Right ventricle myocardium superior (tissue), 1 donor: ENCODE measurements at regions not wholly inside any gene's neighbourhood (a gene's known extent, or its start where the extent isn't known, plus 50 kb on each side); places are given as distances from the start of the nearest gene placed in this dataset.
"Not testable (repeated sequence)": the region's sequence is repeated elsewhere in the genome, so short reads cannot be mapped to it uniquely, and the experiment has no call there.

Experiments used
- ATAC-seq: fragments of 200-7000 bp; cut with Tn5 transposase; one replicate; pipeline ENCODE4 v1.9.1; 2020; ENCODE audit warnings: mild to moderate bottlenecking; ENCODE audit not compliant: poor library complexity
- DNase-seq: peaks from one replicate; pipeline ENCODE4 v3.0.0-alpha.2; 2020
- intact Hi-C: fragments of 100-400 bp; cut with DNase I; formaldehyde crosslinking; loops from one replicate; pipeline ENCODE4 v1.11.2; 2022
- donor health status: DM: no; HTN: yes; CAD: no; lungs with severe emphysema.

DNA sequence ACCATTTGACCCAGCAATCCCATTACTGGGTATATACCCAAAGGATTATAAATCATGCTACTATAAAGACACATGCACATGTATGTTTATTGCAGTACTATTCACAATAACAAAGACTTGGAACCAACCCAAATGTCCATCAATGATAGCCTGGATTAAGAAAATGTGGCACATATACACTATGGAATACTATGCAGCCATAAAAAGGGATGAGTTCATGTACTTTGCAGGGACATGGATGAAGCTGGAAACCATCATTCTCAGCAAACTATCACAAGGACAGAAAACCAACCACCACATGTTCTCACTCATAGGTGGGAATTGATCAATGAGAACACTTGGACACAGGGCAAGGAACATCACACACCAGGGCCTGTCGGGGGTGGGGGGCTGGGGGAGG is 171.7 kb upstream of the POGK start:
- DNase-seq, ATAC-seq: not testable (repeated sequence)

DNA sequence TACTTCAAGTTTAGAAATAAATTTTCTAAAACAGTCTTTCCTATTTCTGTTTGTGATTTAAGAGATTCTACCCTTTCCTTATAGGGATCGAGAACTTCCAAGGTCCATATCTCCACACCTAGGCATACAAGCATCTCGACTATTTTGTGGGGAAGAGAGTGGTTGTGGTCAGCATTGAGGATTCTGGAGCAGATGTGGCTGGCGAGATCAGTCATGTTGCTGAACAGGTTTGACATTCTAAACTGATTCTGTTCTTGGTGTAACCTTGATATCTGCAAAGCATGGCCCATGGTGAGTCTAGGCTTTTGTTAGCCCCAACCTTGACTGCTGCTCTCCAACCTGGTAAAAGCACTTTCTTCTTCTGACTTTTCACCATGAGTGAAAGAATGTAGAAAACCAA is 167.6 kb upstream of the POGK start:
- intact Hi-C loops: no loop called here
- ATAC-seq (no peak), DNase-seq (no peak)

More for the DNA sequence above, 171.7 kb upstream of the POGK start:
- intact Hi-C loops: not testable (repeated sequence)

DNA sequence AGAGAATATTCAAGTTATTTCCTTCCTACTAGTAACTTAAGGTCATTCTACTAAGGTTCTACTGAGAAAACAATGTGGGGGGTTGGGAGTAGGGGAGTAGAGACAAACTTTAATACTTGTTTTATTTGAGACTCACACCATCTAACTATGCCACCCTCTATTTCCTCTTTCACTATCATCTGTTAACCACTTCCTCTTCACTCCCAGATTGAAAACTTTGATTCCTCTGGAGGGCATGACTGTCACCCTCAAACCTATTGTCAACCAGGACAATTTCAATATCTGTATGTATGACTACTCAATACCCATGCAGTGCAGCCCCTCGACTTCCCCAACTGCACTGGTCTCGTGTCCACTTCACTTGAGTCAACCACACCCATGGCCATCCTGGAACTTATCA is 165.6 kb upstream of the POGK start:
- DNase-seq (no peak), ATAC-seq (no peak)
- intact Hi-C loops: no loop called here

DNA sequence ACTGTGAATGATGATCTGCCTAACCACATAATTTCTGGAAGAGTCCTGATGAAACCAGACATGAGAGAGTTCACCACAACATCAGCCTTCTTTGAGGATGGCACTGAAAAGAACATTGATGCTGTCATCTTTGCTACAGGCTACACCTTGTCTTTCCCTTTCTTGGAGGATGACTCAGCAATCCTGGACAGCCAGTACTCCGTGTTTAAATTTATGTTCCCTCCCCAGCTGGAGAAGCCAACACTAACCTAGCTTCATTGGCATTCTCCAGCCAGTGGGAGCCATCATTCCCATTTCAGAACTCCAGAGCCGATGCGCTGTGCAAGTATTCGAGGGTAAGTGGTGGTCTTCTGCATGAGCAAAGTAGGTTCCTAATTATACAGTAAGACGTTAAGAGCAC is 164.1 kb upstream of the POGK start:
- ATAC-seq (no peak), DNase-seq (no peak)
- intact Hi-C loops: no loop called here

DNA sequence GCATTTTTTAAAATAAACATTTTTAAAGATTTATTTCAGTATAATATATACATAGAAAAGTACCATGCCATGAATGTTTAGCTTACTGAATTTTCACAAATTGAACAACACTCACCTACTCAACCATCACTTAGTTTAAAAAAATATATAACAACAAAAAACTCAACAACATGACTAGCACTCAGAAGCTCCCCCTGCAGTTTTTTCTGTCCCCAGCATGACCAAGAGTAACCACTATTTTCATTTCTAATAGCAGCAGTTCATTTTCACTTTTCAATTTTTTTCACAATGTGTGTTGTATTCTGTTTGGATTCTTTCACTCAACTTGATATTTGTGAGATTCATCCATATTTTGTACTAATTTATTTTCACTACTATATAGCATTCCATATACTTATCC is 162.3 kb upstream of the POGK start:
- intact Hi-C loops: no loop called here
- ATAC-seq: no peak

DNA sequence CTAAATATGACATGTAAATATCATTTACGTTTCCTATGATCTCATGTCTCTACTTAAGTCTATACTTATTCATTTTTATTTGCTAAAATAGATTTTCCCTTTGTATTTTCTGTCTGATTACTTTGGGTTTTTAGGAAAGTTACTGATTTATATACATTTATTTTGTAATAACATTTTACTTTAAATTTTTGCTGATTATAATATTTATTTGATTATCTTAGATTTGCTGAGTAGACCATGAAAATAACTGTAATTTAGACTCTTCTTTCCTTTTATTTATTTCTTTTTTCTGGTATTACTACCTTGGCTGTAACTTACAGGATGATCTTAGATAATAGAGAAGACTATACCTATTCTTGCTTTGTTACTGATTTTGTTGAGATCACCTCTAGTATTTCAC is 159.9 kb upstream of the POGK start:
- intact Hi-C loops: no loop called here
- ATAC-seq (no peak), DNase-seq (no peak)

More for the DNA sequence above, 162.3 kb upstream of the POGK start:
- DNase-seq: no peak

DNA sequence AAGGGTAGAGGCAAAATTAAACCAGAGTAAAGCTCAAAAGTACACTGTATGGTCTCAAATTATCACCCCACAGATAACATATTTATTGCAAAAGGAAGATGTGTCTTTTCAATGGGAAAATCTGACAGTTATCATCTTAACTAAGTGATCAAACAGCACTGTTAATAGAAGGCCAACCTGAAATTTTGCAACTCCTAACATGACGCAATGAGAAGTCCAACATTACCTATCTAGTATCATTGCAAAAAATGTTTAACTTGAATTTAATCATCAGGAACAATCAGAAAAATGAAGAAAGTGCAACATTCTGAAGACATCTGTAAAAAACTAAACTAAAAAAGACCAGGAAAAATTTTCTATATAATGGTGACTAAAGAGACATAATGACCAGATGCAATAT is 156.7 kb upstream of the POGK start:
- no peak for DNase-seq
- intact Hi-C loops: no loop called here
- ATAC-seq: no peak

DNA sequence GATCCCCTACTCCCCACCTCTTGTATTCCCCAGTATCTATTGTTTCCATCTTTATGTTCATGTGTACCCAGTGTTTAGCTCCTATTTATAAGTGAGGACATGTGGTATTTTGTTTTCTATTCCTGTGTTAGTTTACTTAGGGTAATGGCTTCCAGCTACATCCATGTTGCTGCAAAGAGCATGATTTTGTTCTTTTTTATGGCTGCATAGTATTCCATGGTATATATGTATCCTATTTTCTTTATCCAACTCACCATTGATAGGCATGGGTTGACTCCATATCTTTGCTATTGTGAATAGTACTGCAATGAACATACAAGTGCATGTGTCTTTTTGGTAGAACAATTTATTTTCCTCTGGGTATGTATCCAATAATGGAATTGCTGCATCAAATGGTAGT is 154.6 kb upstream of the POGK start:
- ATAC-seq, DNase-seq, intact Hi-C loops: not testable (repeated sequence)

DNA sequence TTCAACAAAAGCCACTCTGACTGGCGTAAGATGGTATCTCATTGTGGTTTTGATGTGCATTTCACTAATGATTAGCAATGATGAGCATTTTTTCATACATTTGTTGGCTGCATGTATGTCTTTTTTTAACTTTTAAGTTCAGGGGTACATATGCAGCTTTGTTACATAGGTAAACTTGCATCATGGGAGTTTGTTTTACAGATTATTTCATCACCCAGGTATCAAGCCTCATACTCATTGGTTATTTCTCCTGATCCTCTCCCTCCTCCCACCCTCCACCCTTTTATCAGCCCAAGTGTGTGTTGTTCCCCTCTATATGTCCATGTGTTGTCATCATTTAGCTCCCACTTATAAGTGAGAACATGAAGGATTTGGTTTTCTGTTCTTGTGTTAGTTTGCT is 154.1 kb upstream of the POGK start:
- intact Hi-C loops: no loop called here
- DNase-seq (no peak), ATAC-seq (no peak)

DNA sequence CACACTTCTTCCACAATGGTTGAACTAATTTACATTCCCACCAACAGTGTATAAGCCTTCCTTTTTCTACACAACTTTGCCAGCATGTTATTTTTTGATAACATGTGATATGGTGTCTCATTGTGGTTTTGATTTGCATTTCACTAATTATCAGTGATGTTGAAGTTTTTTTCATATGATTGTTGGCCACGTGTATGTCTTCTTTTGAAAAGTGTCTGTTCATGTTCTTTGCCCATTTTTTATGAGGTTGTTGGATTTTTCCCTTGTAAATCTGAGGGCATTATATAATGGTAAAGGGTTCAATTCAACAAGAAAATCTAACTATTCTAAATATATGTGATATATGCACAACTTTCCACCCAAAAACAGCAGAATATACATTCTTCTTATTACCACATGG is 153.4 kb upstream of the POGK start:
- ATAC-seq, DNase-seq, intact Hi-C loops: not testable (repeated sequence)

DNA sequence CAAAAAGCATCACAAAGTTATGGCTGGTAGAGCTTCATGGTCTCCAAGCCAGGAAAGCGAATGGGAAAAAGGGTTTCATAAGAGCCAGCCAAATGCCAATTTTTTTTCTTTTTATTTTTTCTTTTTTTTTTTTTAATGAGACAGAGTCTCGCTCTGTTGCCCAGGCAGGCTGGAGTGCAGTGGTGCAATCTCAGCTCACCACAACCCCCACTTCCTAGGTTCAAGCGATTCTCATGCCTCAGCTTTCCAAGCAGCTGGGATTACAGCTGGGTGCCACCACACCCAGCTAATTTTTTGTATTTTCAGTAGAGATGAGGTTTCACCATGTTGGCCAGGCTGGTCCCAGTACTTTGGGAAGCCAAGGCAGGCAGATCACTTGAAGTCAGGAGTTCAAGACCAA is 148.7 kb upstream of the POGK start:
- intact Hi-C loops, DNase-seq, ATAC-seq: not testable (repeated sequence)

DNA sequence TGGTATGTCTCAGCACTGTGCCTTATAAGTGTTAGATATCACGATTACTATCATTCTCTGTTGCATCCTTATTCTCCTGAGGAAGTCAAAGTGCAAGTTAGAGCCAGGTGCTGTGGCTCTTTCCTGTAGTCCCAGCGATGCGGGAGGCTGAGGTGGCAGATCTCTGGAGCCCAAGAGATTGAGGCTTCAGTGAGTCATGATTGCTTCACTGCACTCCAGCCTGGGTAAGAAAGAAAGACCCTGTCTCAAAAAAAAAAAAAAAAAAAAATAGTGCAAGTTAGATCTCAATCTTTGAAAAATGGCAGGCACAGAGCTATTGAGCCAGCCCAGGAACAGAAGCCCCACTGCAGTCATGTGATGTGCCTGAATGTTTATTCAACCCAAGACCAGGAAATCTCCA is 147.8 kb upstream of the POGK start:
- no peak for ATAC-seq
- intact Hi-C loops: no loop called here

DNA sequence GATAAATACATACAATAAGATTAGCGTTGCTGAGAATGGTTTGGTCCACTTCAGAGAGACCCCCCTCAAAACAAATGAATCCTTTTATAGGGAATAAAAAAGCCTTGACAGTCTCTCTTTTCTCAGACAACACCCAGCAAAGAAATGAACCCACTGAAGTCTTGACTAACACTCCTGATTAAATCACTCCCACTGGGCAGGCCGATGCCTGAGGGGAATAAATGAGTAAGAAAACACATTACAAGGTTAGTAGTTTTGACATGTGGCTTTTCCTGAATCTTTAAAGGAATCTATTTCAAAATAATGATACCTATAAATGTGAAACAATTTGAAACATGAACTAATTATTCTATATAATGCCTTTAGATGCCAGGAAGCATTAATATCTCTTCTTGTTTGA is 146.9 kb upstream of the POGK start:
- no peak for ATAC-seq
- intact Hi-C loops: no loop called here
- DNase-seq: no peak

More for the DNA sequence above, 147.8 kb upstream of the POGK start:
- DNase-seq: no peak

DNA sequence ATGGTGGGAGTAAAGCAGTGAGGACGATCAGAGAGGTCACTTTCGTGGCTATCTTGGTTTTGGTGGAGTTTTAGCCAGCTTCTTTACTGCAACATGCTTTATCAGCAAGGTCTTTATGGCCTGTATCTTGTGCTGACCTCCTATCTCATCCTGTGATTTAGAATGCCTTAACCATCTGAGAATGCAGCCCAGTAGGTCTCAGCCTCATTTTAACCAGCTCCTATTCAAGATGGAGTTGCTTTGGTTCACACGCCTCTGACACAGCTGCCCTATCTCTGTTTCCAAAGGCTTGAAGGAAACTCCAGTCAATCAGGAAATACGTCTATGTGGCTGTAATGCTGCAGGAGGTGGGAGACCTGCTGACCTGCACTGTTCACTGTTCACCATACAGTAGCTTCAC is 146.1 kb upstream of the POGK start:
- intact Hi-C loops: no loop called here
- ATAC-seq (no peak), DNase-seq (no peak)

DNA sequence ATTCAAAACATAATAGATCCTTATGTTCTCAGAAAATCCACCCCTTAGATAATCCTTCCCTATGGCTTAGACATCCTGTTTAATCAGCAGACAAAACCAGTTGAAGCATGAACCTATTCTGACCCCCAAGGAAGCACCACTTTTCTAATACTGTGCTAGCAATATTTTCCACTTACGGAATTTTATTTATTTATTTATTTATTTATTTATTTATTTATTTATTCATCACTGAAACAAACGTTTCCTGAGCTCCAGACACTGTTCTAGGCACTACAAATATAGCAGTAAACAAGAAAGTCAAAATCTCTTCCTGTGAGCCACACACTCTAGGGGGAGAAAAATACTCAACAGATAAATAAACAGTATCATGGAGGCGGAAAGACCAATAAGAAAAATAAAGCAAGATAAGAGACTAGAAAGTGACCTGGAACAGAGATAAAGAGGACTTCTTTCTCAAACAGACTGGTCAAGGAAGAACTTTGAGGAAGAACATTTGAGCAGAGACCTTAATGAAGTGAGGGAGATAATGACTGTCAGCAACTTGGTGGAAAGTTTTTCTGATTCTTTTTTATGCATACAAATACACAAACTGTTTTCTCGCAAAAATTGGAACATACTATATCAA is 145.5 kb upstream of the POGK start:
- intact Hi-C loops: no loop called here
- ATAC-seq (no peak), DNase-seq (no peak)

DNA sequence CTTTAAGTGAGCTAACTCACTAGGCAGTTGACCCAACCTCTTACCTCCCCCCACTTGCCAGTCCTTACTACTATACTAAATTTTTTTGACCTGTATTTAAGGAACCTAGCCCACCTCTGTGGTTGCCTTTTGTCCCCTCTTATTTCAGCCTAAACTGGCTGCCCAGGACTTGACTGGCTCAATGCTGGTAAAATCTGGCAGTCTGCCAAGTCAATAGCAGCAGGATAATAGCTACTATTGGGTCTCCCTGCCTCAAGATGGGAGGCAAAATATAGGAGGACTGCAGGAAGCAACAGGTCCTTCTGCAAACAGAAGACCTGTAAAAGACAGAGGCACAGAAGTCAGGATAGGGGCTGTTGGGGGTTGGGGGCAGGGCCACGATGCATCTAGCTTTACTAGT is 144.2 kb upstream of the POGK start:
- DNase-seq (no peak), ATAC-seq (no peak)
- intact Hi-C loops: no loop called here

DNA sequence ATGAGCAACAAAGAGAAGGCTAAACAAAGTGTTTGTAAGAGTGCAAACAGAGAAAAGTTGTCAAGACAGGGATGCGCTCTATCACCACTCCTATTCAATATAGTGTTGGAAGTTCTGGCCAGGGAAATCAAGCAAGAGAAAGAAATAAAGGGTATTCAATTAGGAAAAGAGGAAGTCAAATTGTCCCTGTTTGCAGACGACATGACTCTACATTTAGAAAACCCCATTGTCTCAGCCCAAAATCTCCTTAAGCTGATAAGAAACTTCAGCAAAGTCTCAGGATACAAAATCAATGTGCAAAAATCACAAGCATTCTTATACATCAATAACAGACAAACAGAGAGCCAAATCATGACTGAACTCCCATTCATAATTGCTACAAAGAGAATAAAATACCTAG is 143.4 kb upstream of the POGK start:
- ATAC-seq, intact Hi-C loops: not testable (repeated sequence)

DNA sequence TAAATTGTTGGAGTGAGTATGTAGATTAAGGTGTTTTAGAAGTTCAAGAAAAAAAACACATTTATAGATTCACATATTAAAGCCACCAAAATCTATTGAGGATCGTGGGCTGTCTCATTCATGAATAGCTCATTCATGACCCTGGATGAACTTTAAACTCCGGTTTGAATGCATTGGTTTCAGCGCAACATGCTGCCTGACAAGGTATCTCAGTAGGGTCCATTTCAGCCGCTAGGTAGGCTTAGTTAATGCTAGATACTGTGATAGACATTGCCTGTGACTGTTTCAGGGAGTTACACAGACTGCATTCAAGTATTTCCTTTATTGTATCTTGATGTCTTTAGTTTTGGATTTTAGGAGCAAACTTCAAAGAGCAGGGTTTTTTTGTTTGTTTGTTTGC is 140.5 kb upstream of the POGK start:
- DNase-seq (no peak), ATAC-seq (no peak)
- intact Hi-C loops: no loop called here

More for the DNA sequence above, 143.4 kb upstream of the POGK start:
- not testable (repeated sequence) for DNase-seq

DNA sequence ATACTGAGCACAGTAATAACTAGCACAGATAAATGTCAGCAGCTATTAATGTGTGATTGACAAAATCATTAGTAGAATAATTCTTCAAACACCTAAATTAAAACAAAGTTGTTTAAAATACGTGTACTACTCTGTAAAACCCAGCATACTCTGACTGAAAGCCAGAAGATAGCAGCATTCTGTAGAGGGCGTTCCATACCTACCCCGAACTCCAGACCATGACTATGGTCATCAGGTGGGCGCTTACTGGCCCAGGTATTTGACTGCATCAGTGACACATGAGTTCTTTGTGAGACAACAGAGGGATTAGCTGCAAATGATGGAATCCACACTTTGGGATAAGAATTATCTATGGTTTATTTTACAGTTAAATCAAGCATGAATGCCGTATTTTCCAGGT is 139.7 kb upstream of the POGK start:
- no peak for DNase-seq
- intact Hi-C loops: no loop called here
- ATAC-seq: no peak

DNA sequence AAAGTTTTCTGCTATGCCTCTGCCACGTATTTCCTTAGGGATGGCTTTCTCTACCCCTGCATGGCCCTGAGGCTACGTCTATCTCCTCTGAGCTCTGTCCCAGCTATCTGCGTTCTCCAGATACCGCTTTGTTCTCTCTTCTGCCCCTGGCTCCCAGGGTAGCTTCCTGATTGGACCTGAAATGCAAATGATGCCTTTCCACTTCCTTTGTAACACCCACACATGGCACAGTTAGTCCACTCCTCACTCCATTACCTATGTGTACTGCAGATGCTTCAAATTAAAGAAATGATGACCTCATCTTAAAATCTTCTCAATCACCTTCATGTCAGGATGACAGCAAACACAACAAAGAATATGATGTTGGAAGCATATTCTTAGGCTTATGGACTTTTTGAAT is 138.6 kb upstream of the POGK start:
- intact Hi-C loops: no loop called here
- ATAC-seq (no peak), DNase-seq (no peak)

DNA sequence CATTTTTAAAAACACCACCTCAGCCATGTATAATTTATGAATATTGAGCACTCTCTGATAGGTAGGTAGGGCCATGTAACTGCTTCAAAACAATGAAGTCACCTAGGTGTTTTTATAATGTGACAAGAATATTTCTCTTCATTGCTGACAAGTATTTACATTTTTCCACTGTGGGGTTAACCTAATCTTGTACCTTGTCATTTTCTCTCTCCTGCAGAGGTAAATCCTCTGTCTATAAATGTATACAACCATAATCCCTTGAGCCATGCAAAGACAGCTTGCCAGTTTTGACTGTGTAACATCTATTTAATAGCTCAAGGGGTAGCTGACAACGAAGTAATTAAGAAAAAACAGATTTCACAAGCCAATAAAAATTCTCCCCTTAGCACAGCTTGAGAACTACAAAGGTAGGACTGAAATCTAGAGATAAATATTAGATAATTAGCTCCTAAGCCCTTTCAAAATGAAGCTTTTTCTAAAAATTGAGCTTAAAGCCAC is 137.6 kb upstream of the POGK start:
- DNase-seq: no peak
- ATAC-seq: no peak
- intact Hi-C loops: no loop called here
